HG03521 (cell line): ENCODE measurements at regions not wholly inside any gene's neighbourhood (a gene's known extent, or its start where the extent isn't known, plus 50 kb on each side); places are given as distances from the start of the nearest gene placed in this dataset.

Source experiments
- ATAC-seq: cut with Tn5 transposase; IDR thresholded peaks from one replicate; pipeline ENCODE4 v1.9.1; 2021; ENCODE audit warnings: mild to moderate bottlenecking, moderate library complexity; ENCODE audit not compliant: unreplicated experiment

DNA sequence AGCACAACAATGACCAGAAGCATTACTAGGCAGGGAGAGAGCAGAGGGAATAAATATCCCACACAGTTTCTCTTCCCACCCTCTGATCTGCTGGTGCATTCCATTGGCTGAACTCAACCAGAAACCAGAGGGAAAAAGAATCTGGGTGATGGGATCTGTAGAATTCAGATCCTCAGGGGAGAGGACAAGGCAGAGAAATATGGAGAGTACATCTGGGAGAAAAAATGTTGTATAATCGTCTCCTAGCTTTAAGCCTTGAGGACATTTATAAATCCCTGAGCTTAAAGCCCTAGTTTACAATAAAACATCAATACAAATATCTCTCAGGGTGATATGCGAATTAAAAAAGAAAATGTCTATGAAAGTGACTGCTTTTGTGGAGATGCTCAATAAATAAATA, 368.1 kb upstream of the MAD2L1 start:
- no peak for ATAC-seq

GRCh38 chr4:120432301-120432860, 365.7 kb upstream of the MAD2L1 start:
- no peak for ATAC-seq

DNA sequence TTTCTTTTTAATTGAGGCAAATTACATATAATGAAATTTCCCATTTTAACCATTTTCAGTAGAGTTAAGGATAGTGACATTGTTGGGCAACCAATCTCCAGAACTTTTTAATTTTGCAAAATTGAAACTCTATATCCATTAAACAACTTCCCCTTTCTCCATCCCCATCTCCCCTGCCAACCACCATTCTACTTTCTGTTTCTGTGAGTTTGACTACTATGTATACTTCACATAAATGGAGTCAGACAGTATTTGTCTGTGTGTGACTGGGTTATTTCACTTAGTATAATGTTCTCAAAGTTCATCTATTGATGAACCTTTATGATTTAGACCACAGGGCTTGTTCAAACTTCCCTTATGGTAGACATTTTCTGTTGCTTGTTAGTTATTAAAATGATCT, 364.5 kb upstream of the MAD2L1 start:
- no peak for ATAC-seq

DNA sequence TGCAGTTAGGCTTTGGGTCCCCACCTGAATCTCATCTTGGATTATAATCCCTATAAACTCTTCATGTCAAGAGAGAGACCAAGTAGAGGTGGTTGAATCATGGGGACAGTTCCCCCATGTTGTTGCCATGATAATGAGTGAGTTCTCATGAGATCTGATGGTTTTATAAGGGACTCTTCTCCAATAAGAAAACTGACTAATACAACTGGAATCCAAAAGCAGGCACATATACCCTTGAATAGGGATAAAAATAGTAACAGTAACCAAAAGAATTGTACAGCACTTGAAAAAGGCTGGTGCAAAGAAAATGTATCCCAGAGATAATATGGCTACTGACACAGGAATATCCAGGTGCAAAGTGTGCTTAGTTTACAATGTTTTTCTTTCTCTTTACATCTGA, 351.5 kb upstream of the MAD2L1 start:
- no peak for ATAC-seq

DNA sequence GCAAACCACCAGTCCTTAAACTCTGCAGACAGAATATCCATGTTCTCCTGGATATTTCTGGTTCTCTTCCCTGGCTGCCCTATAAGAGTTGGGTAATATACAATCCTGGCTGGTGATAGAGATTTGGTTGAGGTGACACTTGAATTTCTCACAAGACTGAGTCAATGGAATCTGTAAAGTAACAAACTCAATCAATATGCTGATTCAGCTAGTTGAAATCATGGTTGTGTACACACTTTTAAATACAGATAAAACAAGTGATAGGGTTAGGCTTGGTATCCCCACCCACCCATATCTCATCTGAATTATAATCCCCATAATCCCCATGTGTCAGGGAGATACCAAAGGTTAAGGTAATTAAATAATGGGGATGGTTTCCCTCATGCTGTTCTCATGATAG, 349.2 kb upstream of the MAD2L1 start:
- ATAC-seq, result no peak

DNA sequence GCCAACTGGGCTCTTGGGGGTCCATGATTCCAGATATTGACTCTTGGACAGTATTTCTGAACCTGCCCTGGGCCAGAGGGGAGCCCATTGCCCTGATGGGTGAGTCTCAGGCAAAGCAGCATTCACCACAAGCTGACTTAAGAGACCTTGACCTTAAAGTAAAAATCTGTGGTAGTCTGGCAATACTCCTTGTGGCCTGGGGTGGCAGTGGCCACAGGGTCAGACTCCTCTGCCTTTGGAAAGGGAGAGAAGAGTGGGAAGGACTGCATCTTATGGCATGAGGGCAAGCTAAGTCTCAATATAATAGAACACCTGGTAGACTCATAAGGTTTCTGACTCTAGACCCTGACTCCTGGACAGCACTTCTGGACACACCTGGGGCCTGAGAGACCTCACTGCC, 340.3 kb upstream of the MAD2L1 start:
- no peak for ATAC-seq

- no peak for ATAC-seq
These were observed 336.6 kb upstream of the MAD2L1 start for GRCh38 chr4:120403296-120403695.

DNA sequence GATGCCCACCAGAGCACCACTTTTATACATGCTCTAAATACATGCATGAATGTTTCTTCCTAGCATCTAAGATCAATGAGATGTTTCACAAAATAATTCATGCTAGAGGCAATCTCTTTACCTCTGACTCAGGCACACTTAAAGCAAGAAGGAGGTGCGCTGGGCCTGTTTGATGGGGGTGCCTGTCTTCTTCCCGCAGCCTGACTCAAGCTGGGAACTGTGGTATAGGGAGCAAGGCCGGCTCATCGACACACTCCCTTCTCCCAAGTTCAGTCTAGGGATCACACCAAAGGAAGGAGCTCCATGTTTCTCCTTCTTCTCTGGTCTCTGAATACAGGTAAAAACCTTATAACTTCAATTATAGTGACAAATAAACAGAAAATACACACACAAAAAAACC, 333.8 kb upstream of the MAD2L1 start:
- no peak for ATAC-seq

GRCh38 chr4:120399826-120400225, 333.2 kb upstream of the MAD2L1 start:
- ATAC-seq, result no peak

- no peak for ATAC-seq
These were observed 329.1 kb upstream of the MAD2L1 start for GRCh38 chr4:120395746-120396145.

DNA sequence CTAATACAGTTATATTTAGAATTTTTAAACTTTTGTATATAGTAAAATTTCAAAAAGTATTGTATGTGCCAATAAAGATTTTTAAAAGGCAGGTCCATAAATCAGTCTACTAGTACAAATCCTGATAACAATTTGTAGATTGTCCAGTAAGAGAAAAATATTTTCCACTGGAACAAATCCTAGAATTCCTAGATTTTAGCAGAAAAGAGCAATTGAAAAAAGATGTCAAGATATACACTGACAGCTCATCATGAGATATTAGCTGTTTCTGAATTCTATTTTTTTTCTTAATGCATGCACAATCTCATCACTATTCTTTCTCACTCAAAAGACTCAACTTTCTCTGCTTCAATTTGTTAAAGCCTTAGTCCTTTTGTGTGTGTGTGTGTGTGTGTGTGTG, 289.2 kb upstream of the MAD2L1 start:
- no peak for ATAC-seq

GRCh38 chr4:120354381-120354780, 287.7 kb upstream of the MAD2L1 start:
- no peak for ATAC-seq

- no peak for ATAC-seq
These were observed 286.6 kb upstream of the MAD2L1 start for GRCh38 chr4:120353235-120353634.

- ATAC-seq, result no peak
These were observed 286.1 kb upstream of the MAD2L1 start for GRCh38 chr4:120352739-120353138.

DNA sequence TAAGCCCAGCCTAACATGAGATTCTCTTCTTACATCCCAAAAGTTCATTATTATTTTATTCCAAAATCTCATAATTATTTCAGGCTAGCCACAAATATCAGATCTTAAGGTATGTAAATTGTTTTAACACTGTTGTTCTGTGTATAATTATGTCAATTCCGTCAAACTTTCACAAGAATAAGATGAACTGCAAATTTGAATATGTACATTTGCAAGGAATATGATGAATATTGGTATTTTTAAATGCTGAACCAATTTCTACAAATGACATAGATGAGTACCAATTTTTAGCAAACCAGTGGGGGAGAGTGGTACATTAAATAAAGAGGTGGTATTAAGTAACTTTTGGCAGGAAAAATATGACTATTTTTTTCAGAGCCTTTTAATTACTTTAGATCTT, 282.3 kb upstream of the MAD2L1 start:
- no peak for ATAC-seq

- ATAC-seq, result no peak
These were observed 281.9 kb upstream of the MAD2L1 start for GRCh38 chr4:120348521-120348920.

GRCh38 chr4:120331486-120332370, 265.1 kb upstream of the MAD2L1 start:
- ATAC-seq, result no peak

DNA sequence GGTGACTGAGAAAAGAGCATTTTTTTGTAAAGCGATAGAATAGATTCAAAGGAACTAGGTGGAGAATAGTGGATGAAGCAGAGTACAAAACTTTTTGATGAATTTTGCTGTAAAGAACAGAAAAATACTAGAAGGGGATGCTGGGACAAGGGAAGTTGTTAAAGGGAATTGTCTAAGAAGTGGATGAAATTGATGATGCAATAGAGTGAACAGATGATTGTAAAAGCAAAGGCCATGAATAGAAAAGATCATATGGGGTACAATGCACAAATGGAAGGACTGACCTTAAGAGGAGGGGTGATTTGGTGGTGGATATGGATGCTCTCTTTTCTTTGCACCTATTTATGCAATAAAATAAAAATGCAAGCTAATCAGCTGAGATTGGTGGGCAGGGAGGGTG, 262.7 kb upstream of the MAD2L1 start:
- ATAC-seq, result no peak

DNA sequence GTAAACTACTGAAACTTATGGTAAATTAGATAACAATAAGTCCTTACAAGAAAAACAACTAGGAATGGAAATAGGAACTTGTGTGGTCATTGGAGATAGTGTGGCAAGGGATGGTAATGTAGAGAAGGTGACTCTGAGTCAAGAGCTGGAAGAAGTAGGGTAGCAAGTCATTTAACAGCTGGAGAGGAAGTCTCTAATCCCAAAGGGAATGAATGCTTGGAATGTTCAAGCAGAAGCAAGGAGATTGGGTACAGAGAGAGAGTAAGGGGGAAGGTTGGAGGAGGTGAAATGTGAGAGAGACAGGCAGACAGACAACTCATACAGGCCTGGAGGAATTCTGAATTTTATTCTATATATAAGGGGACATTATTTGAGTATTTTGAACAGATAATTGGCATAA, 260.6 kb upstream of the MAD2L1 start:
- ATAC-seq, result no peak

- no peak for ATAC-seq
These were observed 252.6 kb upstream of the MAD2L1 start for GRCh38 chr4:120319046-120319767.

- no peak for ATAC-seq
These were observed 251.7 kb upstream of the MAD2L1 start for GRCh38 chr4:120318196-120318846.
